ENCODE measurements at regions not wholly inside any gene's neighbourhood (a gene's known extent, or its start where the extent isn't known, plus 50 kb on each side); places are given as distances from the start of the nearest gene placed in this dataset.

GRCh38 chr16:85448557-85449190, 164.4 kb upstream of the GSE1 start:
- H4K20me1 ChIP-seq (ENCODE audit: insufficient read depth, low read length), result no peaks in the 10 kb centered on the region
- intact Hi-C loops (cut with micrococcal nuclease), result no loop called here

GRCh38 chr16:85449191-85449884, 163.8 kb upstream of the GSE1 start:
- Mint-ChIP-seq H3K27ac (no peak overlapping the region), H3K36me3 (no peaks in the 10 kb centered on the region), H3K4me1 (peaks cover 7% of the 10 kb centered on the region), H3K27me3 (ENCODE audit: low read depth in 3 of 3) (peaks cover 56 to 64% (median 57%) of the 10 kb centered on the region in 3 donors), H3K9me3 (peaks cover 0 to 5% (median 0%) of the 10 kb centered on the region in 7 donors), H3K4me3 (peak overlapping the region in 1 of 2 donors; percentile 48)
- Histone ChIP-seq H3K9ac (ENCODE audit: insufficient read depth, low read length, poor library complexity, severe bottlenecking) (no peak overlapping the region), H3K9me3 (replicated peaks in 1 of 2; ENCODE audit: control insufficient read depth in 1 of 2, insufficient read depth in 1 of 2, low read length in 2 of 2) (no peaks in the 10 kb centered on the region), H3K4me2 (replicated peaks; ENCODE audit: extremely low read depth, low read length, poor library complexity, severe bottlenecking) (no peak overlapping the region), H3K79me2 (ENCODE audit: insufficient read depth, low read length) (no peaks in the 10 kb centered on the region), H3K27ac (ENCODE audit: low read depth in 1 of 2, low read length in 2 of 2) (no peak overlapping the region), H3K27me3 (ENCODE audit: control insufficient read depth in 2 of 2, insufficient read depth in 2 of 2, low read length in 2 of 2) (peaks cover 7 to 44% of the 10 kb centered on the region in 2 donors), H3K4me1 (ENCODE audit: control insufficient read depth in 1 of 2, insufficient read depth in 2 of 2, low read length in 2 of 2) (no peaks in the 10 kb centered on the region), H3K36me3 (replicated peaks in 1 of 2; ENCODE audit: control insufficient read depth in 1 of 2, insufficient read depth in 2 of 2, low read length in 2 of 2) (no peaks in the 10 kb centered on the region), H4K20me1 (ENCODE audit: insufficient read depth, low read length) (no peaks in the 10 kb centered on the region), H3K4me3 (replicated peaks in 1 of 3; ENCODE audit: low read depth in 2 of 3, low read length in 3 of 3) (no peak overlapping the region), H2AFZ (ENCODE audit: insufficient read depth, low read depth, low read length, poor library complexity, severe bottlenecking) (no peak overlapping the region)
- TF ChIP-seq CTCF (IDR thresholded peaks at IDR 0.05), result no peak
- intact Hi-C loops (cut with micrococcal nuclease), result no loop called here
- 50% methylated on average over 16 of the region's 20 CpGs for WGBS (ENCODE audit: insufficient coverage)
- DNase-seq, result no peak

More at GRCh38 chr16:85448557-85449190, 164.4 kb upstream of the GSE1 start:
- H3K4me1 Mint-ChIP-seq, result peaks cover 7% of the 10 kb centered on the region
- H3K27ac Mint-ChIP-seq, result no peak overlapping the region
- peaks cover 7 to 44% of the 10 kb centered on the region in 2 donors for H3K27me3 ChIP-seq (ENCODE audit: control insufficient read depth in 2 of 2, insufficient read depth in 2 of 2, low read length in 2 of 2)
- no peaks in the 10 kb centered on the region for H3K36me3 ChIP-seq (replicated peaks in 1 of 2; ENCODE audit: control insufficient read depth in 1 of 2, insufficient read depth in 2 of 2, low read length in 2 of 2)
- H3K4me2 ChIP-seq (replicated peaks; ENCODE audit: extremely low read depth, low read length, poor library complexity, severe bottlenecking), result no peak overlapping the region
- peaks cover 0 to 5% (median 0%) of the 10 kb centered on the region in 7 donors for H3K9me3 Mint-ChIP-seq
- no peaks in the 10 kb centered on the region for H3K4me1 ChIP-seq (ENCODE audit: control insufficient read depth in 1 of 2, insufficient read depth in 2 of 2, low read length in 2 of 2)
- peaks cover 55 to 61% (median 56%) of the 10 kb centered on the region in 3 donors for H3K27me3 Mint-ChIP-seq (ENCODE audit: low read depth in 3 of 3)
- DNase-seq, result no peak
- WGBS (ENCODE audit: insufficient coverage), result under 1% methylated on average over 27 of the region's 30 CpGs
- H3K36me3 Mint-ChIP-seq, result no peaks in the 10 kb centered on the region
- no peak overlapping the region for H2AFZ ChIP-seq (ENCODE audit: insufficient read depth, low read depth, low read length, poor library complexity, severe bottlenecking)
- no peak overlapping the region for H3K9ac ChIP-seq (ENCODE audit: insufficient read depth, low read length, poor library complexity, severe bottlenecking)
- H3K4me3 ChIP-seq (replicated peaks in 1 of 3; ENCODE audit: low read depth in 2 of 3, low read length in 3 of 3), result no peak overlapping the region
- H3K4me3 Mint-ChIP-seq, result peak overlapping the region in 1 of 2 donors; percentile 51
- no peak overlapping the region for H3K27ac ChIP-seq (ENCODE audit: low read depth in 1 of 2, low read length in 2 of 2)
- H3K9me3 ChIP-seq (replicated peaks in 1 of 2; ENCODE audit: control insufficient read depth in 1 of 2, insufficient read depth in 1 of 2, low read length in 2 of 2), result no peaks in the 10 kb centered on the region
- no peaks in the 10 kb centered on the region for H3K79me2 ChIP-seq (ENCODE audit: insufficient read depth, low read length)
- no peak for TF ChIP-seq CTCF (IDR thresholded peaks at IDR 0.05)

Data from CD14-positive monocyte (primary cell).